HG03469 (cell line): ENCODE measurements at regions not wholly inside any gene's neighbourhood (a gene's known extent, or its start where the extent isn't known, plus 50 kb on each side); places are given as distances from the start of the nearest gene placed in this dataset.

ENCODE experiments used
- ATAC-seq: cut with Tn5 transposase; IDR thresholded peaks from one replicate; pipeline ENCODE4 v1.9.1; 2021; ENCODE audit warnings: mild to moderate bottlenecking, moderate library complexity, moderate number of reproducible peaks; ENCODE audit not compliant: unreplicated experiment

DNA sequence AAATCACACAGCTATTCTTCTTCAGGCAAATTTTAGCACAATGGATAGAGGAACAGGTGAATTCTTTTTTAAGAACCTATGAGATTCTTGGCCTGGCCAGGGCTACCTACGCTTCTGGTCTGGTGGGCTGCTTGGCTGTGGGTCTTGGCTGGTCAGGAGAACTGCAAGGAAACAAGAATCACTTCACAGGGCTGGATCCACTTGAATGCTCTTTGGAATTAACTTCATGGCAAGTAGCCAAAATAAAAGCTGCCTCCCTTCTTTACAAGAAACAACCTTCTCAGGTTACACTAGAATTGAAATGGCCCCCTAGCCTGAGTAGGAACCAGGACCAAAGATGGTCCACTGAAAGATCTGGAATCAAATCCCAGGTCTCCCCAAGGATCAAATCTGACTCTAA lies 519.1 kb downstream of the IQCM start:
- ATAC-seq: no peak

DNA sequence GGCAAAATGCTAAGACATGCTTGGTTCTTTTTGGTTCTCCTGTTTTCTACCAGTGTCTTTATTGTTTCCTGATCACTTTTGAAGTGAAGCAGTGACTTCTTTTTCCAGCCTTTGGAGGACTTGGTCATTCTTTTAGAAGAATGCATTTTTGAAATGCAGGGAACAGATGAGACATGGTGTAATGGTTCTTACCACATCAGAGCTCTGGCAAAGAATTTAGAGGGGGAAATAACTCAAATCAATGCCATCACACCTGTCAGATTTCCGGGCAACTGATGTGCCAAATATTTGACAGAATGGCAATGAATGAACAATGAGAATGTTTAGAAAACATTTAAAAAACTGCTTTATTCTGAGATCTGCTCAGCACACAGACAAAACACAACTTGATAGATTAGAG lies 519.6 kb downstream of the IQCM start:
- no peak for ATAC-seq

DNA sequence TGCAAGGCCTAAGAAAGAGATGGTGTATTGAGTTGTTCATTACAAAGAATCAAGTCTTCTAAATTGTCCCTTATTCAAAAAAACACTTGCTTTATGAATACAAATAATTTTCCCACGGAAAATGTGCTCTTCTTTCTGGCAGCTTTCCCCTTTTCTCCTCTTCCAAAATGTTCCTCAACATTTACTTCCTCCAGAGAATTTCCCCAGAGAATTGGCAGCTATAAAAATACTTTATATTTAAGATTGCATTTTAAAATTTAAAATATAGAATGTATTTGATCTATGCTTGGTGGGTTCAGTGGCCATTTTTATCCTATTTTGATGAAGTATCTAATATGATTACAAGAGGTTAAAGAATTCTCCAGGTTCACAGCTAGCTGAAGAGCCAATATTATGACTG lies 521.0 kb downstream of the IQCM start:
- no peak for ATAC-seq

DNA sequence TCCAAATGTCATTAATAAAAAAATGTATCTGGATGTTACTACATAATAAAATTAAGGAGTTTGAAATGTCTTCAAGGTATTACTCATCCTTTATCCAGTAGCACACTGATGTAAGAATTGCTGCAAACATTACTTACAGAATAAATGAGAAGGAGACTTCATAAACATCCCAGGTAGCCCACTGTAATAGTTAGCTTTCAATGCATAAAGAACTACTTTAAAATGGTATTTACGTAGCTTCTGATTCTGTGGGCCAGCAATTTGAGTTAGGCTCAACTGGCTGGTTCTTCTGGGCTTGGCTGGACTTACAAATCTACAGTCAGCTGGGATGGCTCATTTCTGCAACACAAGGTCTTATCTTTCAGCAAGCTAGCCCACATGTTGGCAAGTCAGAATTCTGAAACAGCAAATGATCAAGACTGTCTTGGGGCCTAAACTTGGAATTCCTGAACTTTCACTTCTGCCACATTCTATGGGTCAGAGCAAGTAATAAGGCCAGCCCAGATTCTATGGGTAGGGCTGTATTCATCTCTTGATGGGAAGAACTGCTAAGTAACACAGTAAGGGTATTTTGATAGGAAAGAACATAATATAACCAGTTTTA lies 522.5 kb downstream of the IQCM start:
- no peak for ATAC-seq

DNA sequence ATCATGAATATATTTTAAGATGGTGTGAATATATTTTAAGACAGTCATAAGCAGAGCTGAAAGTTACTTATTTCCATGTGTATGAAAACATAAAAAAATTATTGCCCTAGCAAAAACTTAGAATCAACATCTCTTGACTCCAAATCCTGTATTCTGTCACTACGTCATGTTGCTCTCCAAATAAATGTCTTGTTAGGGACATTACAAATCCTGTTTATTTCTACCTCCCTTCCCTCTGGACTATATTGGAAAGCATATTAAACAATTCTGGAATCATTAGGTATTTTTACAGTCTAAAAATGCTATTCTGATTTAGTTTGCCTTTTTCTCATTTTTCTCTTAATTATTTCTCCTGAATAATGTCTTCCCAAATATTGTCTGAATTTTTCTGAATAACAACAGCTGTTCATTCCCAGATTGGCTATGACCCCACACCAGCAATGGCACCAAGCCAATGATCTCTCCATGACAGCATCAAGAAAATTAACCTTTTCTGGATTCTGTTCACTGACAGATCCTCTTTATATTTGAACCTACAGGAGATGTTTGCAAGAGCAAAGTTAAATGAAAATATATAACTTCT lies 523.1 kb downstream of the IQCM start:
- no peak for ATAC-seq

DNA sequence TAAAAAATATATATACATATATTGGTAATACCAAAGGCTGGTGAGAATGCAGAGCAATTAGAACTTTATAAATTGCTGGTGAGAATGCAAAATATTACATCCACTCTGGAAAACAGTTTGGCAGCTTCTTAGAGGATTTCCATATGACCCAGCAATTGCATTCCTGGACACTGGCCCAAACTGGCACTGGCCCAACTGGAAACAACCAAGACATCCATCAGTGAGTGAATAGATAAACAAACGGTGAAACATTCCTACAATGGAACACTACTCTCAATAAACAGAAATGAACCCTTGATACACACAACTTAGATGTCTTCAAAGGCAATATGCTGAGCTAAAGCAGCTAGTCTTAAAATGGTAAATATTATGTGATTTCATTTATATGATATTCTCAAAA lies 524.2 kb downstream of the IQCM start:
- ATAC-seq: no peak

DNA sequence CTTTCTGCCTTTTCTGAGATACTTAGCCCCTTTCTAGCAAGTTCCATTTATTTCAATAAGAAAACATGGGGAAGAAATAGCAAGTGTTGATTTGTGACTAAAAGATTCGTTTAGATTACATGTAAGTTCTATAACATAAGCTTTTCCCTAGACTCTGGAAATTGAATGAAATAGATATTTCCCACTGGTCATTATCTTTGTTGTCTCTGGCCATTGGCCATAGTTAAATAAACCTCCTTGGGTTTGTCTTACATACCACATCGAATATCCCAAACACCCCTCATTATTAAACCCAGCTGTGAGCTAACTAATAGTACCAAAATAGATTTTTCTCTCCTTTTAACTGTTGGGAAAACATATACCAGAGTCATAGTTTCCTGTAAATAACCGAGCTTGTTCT lies 534.8 kb downstream of the IQCM start:
- ATAC-seq: no peak

DNA sequence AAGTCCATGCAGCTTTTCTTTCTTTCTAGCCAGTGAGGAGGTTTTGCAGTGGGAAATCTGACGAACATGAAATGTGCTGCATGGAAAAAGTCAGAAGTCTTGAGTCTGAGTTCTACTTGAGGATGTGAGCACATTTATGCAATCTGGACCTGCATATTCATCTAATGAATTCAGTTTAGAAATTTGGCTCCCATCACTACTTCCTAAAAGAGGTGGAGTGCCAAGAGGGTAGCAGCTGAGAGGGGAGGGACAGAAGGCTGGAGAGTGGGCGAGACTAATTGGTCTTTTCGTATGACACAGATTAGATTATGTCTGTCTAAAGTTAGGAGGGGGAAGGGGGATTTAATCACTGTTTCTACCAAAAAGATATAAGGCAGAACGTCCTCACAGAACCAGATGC lies 535.9 kb downstream of the IQCM start:
- ATAC-seq: no peak

DNA sequence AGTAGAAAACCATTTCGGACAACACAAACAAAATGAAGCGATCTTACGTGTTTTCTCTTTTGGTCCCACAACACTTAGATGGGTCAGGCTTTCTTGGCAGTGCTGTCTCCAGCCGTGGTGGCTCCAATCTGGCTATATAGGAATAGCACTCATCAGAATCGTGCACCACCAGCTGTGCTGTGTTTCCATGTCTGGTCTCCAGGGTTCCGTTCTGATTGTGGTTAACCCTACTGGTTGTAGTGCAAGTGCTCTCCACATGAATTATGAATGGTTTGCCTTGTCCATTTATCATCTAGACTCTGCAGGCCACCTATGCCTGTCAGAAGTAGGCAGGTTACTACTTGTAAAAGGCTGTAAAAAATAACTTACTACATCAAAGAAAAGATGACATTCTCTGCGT lies 536.3 kb downstream of the IQCM start:
- ATAC-seq: no peak

DNA sequence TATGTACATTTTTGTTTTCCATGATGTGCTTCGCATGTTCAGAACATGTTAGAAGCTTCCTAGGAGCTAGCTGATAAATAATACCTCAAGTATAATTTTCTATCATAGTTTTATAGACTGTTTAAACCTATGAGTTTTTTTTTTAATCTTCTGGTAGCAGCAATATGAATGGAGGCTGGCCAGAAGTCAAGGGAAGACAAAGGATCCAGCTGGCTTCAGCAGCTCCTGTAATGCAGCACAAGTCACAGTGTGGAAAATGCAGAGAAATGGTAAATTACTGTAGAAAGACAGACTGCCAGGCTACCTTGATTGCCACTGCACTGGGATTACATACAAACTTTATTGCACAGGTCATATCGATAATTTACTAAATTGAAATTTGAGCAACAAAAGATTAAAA lies 537.9 kb downstream of the IQCM start:
- no peak for ATAC-seq

DNA sequence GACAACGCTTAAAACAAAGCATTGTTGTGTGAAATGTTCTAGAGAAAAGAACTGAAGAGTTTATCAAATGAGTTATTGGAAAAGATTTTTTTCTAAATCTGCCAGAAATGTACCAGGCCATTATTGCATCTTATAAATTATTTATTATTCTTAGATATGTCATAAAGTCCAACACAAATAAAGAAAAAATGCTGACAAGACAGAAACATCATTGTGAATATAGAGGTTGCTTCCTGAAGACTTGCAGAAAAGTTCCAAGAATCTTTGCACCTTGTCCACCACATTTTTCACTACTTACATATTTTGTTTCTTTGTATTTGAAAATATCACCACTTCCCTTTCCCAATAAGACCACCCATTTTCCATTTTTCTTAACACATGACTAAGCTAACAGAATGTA lies 545.8 kb downstream of the IQCM start:
- no peak for ATAC-seq

DNA sequence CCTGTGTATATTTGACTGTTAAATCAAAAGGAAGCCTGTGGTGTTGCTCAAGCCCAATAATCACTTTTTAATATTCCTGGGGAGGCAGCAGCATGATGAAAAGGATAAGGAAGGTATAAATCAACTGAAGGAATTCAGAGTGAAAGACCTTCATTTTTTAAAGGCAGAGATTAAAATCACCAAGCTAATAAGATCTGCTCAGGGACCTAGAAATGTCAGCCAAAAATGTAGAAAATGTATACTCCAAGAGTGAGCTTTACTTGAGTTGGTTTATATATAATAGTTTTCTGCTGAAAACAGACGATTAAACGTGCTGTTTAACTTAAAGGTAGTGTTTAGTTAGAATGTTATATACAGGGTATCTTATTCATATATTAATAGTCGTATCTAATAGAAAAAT lies 549.3 kb downstream of the IQCM start:
- no peak for ATAC-seq

DNA sequence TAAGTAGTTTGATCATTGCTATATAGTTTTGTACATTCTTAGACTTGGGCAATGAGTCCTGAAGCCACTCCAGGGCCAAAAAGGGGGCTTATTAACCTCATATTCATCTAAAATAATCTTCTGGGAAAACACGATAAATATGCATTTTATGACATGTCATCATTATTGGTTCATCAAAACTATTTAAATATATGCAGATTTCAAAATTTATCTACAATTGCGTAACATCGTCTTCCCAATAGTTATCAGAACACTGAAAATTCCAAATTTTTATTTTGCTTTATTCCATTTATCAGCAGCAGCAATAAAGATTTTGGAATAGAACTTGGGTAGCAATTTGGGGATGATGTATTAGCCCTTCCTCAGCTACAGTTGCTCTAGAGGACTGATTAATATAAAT lies 550.0 kb downstream of the IQCM start:
- no peak for ATAC-seq

DNA sequence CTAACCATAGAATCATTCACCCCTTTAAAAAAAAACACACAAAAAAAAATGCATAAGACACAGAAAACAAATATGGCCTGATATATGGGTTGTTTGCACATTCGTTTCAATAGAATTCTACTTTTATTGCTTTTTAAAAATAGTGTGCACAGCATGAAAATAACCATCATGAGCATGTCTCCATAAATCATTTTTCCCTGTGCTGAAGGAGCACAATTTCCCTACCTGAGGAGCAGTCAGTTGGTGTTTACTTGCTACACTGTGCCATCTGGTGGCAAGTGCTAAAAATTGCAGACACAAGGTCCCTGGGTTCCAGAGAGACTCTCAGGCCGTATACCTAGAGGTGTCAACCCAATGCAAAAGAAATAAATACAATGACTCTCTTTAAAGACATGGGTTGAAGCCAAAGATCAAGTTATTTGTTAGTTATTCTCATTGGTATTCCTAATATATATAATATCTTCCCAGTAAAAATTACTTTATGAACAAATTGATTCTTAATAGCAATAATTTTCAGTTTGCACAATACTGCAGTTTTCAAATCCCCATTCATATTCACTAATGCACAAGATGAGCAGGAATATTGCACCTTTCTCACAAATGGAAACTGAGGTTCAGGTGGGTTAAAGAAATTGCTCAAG lies 551.4 kb downstream of the IQCM start:
- peak; percentile 89 for ATAC-seq

DNA sequence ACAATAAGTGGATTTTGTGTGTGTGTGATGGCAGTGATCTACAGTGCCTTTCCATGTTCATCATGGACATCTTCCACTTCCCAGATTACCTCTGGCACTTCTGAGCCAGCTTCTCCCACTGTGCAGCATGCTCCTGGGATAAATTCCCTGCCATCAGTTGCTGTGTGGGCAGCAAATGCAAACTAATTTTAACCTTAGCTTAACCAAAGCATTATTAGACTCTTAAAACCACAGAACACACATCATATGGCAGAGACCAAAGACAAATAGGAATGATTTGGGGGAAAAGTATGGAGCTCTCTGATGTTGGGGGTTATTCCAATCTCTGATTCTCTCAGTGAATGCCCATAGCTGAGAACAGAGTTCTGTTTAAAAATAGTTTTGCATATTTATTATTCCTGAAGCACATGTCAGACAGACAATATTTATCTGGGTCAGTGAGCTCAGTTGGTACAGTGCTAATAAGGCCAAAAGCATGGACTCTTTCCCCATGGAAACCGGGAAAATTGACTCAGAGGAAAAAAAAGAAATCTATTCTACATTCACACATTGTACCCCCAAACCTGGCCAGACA lies 567.4 kb downstream of the IQCM start:
- ATAC-seq: no peak

DNA sequence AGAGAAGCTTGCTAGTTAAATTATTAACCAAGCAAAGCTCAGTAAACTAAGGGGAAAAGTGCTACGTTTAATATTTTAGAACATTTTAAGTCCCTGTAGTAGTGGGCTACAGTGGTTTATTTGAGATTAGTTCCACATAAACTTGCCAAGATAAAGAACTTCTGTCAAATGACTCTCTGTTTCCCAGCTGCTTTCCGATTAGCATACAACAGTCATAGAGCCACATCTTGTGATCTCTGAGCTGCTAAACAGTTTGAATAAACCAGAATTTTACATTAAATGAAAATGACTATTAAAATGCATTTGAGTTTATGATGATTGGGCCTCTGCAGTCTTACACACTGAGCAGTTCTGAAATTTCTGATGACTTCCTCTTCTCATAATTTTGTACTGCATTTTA lies 568.5 kb downstream of the IQCM start:
- ATAC-seq: no peak

DNA sequence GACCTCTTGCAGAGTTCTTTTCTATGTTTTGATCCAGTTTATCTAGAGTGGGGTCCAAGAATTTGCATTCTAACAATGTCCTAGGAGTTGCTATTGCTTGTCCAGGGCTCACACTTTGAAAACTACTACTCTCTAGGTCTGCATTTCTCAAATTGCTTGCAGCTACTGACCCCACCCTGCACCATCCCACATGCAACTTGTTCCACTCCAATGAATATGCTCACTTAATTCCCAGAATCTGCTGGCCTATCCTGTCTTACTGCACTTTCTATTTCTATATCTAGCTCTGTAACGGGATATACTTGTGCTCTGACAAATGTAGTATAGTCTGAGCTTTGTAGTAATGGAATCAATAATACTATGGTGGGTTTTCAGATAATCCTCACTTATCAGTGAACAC lies 570.3 kb downstream of the IQCM start:
- no peak for ATAC-seq

DNA sequence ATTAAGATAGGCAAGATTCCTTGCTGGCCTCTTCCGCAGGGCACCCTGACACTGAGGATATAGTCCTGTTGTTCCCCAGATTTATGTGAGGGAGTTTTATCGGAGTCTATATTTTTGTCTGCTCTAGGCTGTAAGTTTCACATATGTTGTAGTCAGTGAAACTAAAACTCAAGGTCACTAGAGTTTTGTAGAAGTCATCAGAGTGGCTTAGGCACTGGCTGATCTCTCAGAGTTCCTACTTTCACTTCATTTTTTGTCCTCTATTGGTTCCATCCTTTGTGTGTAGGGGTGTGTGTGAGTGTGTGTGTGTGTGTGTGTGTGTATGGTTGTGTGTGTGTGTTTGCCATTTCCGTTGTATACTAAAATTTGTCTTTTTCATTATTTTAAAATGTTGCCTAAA lies 577.5 kb downstream of the IQCM start:
- ATAC-seq: no peak

DNA sequence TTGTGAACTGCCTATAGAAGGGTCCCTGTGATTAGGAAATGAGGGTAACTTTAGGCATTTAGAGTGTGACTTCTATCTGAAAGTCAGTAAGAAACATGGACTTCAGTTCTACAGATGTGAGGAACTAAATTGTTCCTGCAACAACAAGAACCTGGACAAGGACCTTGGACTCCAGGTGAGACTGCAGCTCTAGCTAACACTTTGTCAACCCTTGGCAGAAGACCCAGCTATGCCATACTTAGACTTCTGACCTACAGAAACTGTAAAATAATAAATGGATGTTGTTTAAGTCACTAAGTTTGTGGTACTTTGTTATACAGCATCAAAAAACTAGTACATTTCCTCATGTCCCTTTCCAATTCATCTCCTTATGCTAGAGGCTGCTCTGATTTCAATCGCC lies 580.8 kb downstream of the IQCM start:
- no peak for ATAC-seq

DNA sequence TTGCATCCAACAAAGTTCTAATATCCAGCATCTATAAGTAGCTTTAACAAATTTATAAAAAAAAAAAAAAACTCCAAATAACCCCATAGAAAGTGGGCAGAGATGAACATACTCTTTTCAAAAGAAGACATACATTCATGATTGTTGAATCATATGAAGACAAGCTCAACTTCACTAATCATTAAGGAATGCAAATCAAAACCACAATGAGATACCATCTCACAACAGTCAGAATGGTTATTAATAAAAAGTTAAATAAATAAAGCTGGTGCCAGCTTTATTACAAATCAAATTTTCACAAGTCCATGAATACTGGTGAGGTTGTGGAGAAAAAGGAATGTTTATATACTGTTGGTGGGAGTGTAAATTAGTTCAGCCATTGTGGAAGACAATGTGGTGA lies 592.0 kb downstream of the IQCM start:
- no peak for ATAC-seq

DNA sequence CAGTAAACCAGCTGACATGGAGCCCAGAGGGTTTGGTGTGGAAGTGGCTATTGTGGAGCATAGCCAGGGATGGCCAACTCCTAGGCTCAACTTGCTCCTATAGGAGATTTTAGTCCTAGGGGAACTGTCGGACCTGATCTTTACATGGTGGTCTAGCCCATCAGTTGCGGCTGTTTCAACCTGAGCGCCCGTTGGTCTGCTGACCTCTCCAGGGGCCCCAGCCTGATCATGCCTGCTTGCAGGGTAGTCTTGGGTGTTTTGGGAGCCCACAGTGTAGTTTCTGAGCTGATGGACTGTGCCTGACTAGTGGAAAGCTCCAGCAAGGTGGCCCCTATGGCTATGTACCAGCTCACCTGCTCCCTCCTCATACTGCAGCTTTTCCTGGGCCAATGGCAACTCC lies 597.0 kb downstream of the IQCM start:
- no peak for ATAC-seq

DNA sequence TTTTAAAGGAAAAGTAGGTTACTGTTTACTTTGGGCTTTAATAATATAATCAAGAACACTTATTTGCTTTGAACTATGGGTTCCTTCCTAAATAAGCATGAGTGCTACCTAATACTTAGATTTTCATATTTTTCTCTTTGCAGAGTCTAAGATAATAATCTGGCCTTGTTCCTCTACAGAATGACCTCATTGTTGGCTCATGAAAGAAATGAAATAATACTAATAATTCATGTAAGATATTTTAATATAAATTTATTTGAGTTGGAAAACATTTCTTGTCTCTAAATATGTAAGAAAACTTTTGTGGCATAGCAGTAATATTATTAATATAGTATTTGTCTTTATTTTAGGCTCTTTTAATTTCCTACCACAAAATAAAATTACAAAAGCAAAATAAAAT lies 601.3 kb downstream of the IQCM start:
- ATAC-seq: no peak

DNA sequence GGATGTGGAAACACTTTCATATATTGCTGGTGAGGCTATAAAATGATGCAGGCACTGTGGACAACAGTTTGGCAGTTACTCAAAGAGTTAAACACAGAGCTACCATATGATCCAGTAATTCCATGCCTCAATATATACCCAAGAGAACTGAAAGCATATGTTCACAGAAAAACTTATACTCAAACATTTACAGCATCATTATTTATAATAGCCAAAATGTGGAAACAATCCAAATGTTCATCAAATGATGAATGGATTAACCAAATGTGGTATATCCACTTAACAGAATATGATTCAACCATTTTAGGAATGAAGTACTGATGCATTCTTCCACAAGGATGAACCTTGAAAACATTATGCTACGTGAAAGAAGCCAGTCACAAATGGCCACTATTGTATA lies 603.8 kb downstream of the IQCM start:
- no peak for ATAC-seq
